ENCODE measurements at regions not wholly inside any gene's neighbourhood (a gene's known extent, or its start where the extent isn't known, plus 50 kb on each side); places are given as distances from the start of the nearest gene placed in this dataset.

- TF ChIP-seq CTCF (conservative IDR thresholded peaks at IDR 0.05; ENCODE audit: low read depth, low read length), result no peak
- TF ChIP-seq EZH2 (IDR thresholded peaks at IDR 0.05; ENCODE audit: low read length, unreplicated experiment), result no peak
These were observed 164.8 kb upstream of the RPS6KA3 start for GRCh38 chrX:20431486-20431885.

All from PC-3 (cell line).